IMR-90 (cell line): ENCODE measurements at regions not wholly inside any gene's neighbourhood (a gene's known extent, or its start where the extent isn't known, plus 50 kb on each side); places are given as distances from the start of the nearest gene placed in this dataset.

ENCODE experiments used
- CEBPB ChIP-seq: IDR thresholded peaks from 2 replicates; pipeline ENCODE4 v1.6.1; 2012; ENCODE audit warnings: low read depth, low read length, improper control_type of control experiment
- CHD1 ChIP-seq: IDR thresholded peaks from 2 replicates; pipeline ENCODE4 v1.6.1; 2012; ENCODE audit warnings: low read depth, low read length, improper control_type of control experiment
- FOS ChIP-seq: fragments of 150-350 bp; IDR thresholded peaks from 2 replicates; pipeline ENCODE4 v1.6.1; 2016; ENCODE audit warnings: low read depth, low read length
- NFE2L2 ChIP-seq: fragments of 150-350 bp; IDR thresholded peaks from 2 replicates; pipeline ENCODE4 v1.6.1; 2016; ENCODE audit warnings: low read depth, mild to moderate bottlenecking, low read length
- POLR2A ChIP-seq: IDR thresholded peaks from 2 replicates; pipeline ENCODE4 v1.6.1; 2012; ENCODE audit warnings: mild to moderate bottlenecking, low read depth, low read length
- RAD21 ChIP-seq: IDR thresholded peaks from 2 replicates; pipeline ENCODE4 v1.6.1; 2012; ENCODE audit warnings: low read length, improper control_type of control experiment
- RFX5 ChIP-seq: IDR thresholded peaks from 2 replicates; pipeline ENCODE4 v1.8.0; 2012; ENCODE audit warnings: low read depth, mild to moderate bottlenecking, low read length, moderate library complexity
- SMC3 ChIP-seq: fragments of 150-350 bp; IDR thresholded peaks from 2 replicates; pipeline ENCODE4 v1.6.1; 2016; ENCODE audit warnings: low read depth, mild to moderate bottlenecking, antibody characterized with exemption, low read length, moderate library complexity
- TF ChIP-seq, protein P1 (sequence below): conservative IDR thresholded peaks from 2 replicates; pipeline ENCODE4 v1.5.1; 2012; ENCODE audit warnings: mild to moderate bottlenecking, low read depth, low read length, improper control_type of control experiment
- TF ChIP-seq, protein P2 (sequence below): fragments of 150-350 bp; IDR thresholded peaks from 2 replicates; pipeline ENCODE4 v1.6.1; 2017; ENCODE audit warnings: mild to moderate bottlenecking, antibody characterized with exemption, low read length, low read depth
- TF ChIP-seq, protein P3 (sequence below): fragments of 150-350 bp; IDR thresholded peaks from 2 replicates; pipeline ENCODE4 v1.6.1; 2016; ENCODE audit warnings: low read depth, mild to moderate bottlenecking, low read length, moderate library complexity, borderline replicate concordance

GRCh38 chr2:8527031-8527430, 154.8 kb upstream of the ID2 start:
- TF ChIP-seq, protein P1, sequence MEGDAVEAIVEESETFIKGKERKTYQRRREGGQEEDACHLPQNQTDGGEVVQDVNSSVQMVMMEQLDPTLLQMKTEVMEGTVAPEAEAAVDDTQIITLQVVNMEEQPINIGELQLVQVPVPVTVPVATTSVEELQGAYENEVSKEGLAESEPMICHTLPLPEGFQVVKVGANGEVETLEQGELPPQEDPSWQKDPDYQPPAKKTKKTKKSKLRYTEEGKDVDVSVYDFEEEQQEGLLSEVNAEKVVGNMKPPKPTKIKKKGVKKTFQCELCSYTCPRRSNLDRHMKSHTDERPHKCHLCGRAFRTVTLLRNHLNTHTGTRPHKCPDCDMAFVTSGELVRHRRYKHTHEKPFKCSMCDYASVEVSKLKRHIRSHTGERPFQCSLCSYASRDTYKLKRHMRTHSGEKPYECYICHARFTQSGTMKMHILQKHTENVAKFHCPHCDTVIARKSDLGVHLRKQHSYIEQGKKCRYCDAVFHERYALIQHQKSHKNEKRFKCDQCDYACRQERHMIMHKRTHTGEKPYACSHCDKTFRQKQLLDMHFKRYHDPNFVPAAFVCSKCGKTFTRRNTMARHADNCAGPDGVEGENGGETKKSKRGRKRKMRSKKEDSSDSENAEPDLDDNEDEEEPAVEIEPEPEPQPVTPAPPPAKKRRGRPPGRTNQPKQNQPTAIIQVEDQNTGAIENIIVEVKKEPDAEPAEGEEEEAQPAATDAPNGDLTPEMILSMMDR: no peak
- no peak for TF ChIP-seq RFX5
- no peak for TF ChIP-seq POLR2A
- no peak for TF ChIP-seq RAD21
- TF ChIP-seq CHD1: no peak
- TF ChIP-seq NFE2L2: no peak
- TF ChIP-seq, protein P2, sequence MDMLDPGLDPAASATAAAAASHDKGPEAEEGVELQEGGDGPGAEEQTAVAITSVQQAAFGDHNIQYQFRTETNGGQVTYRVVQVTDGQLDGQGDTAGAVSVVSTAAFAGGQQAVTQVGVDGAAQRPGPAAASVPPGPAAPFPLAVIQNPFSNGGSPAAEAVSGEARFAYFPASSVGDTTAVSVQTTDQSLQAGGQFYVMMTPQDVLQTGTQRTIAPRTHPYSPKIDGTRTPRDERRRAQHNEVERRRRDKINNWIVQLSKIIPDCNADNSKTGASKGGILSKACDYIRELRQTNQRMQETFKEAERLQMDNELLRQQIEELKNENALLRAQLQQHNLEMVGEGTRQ: no peak
- no peak for TF ChIP-seq SMC3
- TF ChIP-seq CEBPB: no peak
- no peak for TF ChIP-seq FOS
- TF ChIP-seq, protein P3, sequence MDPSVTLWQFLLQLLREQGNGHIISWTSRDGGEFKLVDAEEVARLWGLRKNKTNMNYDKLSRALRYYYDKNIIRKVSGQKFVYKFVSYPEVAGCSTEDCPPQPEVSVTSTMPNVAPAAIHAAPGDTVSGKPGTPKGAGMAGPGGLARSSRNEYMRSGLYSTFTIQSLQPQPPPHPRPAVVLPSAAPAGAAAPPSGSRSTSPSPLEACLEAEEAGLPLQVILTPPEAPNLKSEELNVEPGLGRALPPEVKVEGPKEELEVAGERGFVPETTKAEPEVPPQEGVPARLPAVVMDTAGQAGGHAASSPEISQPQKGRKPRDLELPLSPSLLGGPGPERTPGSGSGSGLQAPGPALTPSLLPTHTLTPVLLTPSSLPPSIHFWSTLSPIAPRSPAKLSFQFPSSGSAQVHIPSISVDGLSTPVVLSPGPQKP: no peak
